ENCODE measurements at regions not wholly inside any gene's neighbourhood (a gene's known extent, or its start where the extent isn't known, plus 50 kb on each side); places are given as distances from the start of the nearest gene placed in this dataset.

DNA sequence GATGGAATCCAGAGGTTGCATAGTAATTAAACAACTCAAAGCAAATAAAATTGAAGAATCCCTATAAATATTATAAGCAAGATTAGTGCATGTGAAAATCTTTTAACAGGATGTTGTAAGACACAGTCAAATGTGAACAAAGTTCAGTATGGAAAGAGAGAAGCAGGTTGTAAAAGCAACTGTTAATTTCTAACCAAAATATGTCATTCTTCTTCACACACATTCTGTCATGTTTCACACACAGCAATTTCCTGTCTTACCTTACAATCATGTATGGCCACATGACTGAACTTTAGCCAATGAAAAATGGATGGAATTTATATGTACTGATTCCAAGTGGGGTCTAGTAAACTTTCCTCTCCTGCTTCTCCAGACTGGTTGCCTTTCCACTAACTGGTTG lies 527.7 kb upstream of the TMPRSS15 start:
- no peak for DNase-seq (ENCODE audit: low spot score in 2 of 2)
- no peak for TF ChIP-seq POLR2A (IDR thresholded peaks at IDR 0.05)
- TF ChIP-seq, protein P1, sequence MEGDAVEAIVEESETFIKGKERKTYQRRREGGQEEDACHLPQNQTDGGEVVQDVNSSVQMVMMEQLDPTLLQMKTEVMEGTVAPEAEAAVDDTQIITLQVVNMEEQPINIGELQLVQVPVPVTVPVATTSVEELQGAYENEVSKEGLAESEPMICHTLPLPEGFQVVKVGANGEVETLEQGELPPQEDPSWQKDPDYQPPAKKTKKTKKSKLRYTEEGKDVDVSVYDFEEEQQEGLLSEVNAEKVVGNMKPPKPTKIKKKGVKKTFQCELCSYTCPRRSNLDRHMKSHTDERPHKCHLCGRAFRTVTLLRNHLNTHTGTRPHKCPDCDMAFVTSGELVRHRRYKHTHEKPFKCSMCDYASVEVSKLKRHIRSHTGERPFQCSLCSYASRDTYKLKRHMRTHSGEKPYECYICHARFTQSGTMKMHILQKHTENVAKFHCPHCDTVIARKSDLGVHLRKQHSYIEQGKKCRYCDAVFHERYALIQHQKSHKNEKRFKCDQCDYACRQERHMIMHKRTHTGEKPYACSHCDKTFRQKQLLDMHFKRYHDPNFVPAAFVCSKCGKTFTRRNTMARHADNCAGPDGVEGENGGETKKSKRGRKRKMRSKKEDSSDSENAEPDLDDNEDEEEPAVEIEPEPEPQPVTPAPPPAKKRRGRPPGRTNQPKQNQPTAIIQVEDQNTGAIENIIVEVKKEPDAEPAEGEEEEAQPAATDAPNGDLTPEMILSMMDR (IDR thresholded peaks at IDR 0.05): no peak
- H3K4me3 ChIP-seq: no peak overlapping the region
- no peaks in the 10 kb centered on the region for H3K36me3 ChIP-seq
- H3K4me1 ChIP-seq: no peaks in the 10 kb centered on the region
- H3K27ac ChIP-seq: no peak overlapping the region
- H3K9me3 ChIP-seq: no peaks in the 10 kb centered on the region
- H3K27me3 ChIP-seq: no peaks in the 10 kb centered on the region

DNA sequence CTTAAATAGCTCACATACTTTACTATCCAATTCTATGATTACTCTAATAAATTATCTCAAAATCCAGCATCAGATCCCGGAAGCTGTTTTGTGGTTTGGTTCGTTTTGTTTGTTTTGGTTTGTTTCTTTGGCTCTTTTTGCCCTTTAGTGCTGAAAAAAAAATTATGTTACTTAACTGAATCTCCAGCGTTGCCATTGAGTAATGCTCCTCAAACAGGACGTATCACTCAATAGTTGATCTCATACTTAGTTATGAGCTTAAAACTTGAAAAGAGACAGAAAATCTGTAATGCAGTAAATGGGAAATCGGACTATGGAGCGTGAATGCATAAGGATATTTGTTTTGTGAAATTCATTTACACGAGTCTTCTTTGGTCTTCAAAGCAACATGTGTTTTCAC lies 533.8 kb upstream of the TMPRSS15 start:
- Histone ChIP-seq H3K4me1 (no peaks in the 10 kb centered on the region), H3K9me3 (no peaks in the 10 kb centered on the region), H3K36me3 (no peaks in the 10 kb centered on the region), H3K4me3 (no peak overlapping the region), H3K27me3 (no peaks in the 10 kb centered on the region), H3K27ac (no peak overlapping the region)
- TF ChIP-seq POLR2AphosphoS5 (IDR thresholded peaks at IDR 0.05) (no peak), POLR2A (IDR thresholded peaks at IDR 0.05) (no peak), EP300 (IDR thresholded peaks at IDR 0.05) (no peak)
- TF ChIP-seq, protein P1 (IDR thresholded peaks at IDR 0.05): no peak
- no peak for DNase-seq (ENCODE audit: low spot score in 2 of 2)
- WGBS: 59% methylated on average over 7 of the region's 7 CpGs

- Histone ChIP-seq H3K9me3 (no peaks in the 10 kb centered on the region), H3K27me3 (no peaks in the 10 kb centered on the region), H3K27ac (no peak overlapping the region), H3K4me1 (no peaks in the 10 kb centered on the region), H3K36me3 (no peaks in the 10 kb centered on the region), H3K4me3 (no peak overlapping the region)
- TF ChIP-seq, protein P1 (IDR thresholded peaks at IDR 0.05): no peak
- TF ChIP-seq POLR2A (IDR thresholded peaks at IDR 0.05): no peak
- no peak for TF ChIP-seq POLR2AphosphoS5 (IDR thresholded peaks at IDR 0.05)
- TF ChIP-seq EP300 (IDR thresholded peaks at IDR 0.05): no peak
- no peak for DNase-seq (ENCODE audit: low spot score in 2 of 2)
- 81% methylated on average over 4 of the region's 4 CpGs for WGBS
Measured at GRCh38 chr21:18940791-18941190, 537.2 kb upstream of the TMPRSS15 start.

DNA sequence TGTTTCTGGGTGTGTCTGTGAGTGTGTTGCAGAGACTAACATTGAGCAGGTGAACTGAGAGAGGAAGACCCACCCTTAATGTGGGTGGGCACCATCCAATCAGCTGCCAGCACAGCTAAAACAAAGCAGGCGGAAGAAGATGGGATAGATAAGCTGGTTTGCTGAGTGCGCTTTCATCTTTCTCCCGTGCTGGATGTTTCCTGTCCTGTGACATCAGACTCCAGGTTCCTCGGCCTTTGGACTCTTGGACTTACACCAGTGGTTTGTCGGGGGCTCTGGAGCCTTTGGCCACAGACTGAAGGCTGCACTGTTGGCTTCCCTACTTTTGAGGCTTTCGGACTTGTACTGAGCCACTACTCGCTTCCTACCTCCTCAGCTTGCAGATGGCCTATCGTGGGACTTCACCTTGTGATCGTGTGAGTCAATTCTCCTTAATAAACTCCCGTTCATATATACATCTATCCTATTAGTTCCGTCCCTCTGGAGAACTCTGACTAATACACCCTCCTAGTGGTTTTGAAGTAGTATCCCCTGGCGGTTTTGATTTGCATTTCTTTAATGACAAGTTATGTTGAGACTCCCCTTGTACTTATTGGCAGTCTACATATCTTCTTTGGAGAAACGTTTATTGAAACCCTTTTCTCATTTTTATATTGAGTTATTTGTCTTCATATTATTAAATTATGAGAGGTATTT lies 546.6 kb upstream of the TMPRSS15 start:
- H3K36me3 ChIP-seq: no peaks in the 10 kb centered on the region
- TF ChIP-seq, protein P1 (IDR thresholded peaks at IDR 0.05): no peak
- TF ChIP-seq POLR2A (IDR thresholded peaks at IDR 0.05) (no peak), POLR2AphosphoS5 (IDR thresholded peaks at IDR 0.05) (no peak), EP300 (IDR thresholded peaks at IDR 0.05) (no peak)
- DNase-seq (ENCODE audit: low spot score in 2 of 2): no peak
- H3K27me3 ChIP-seq: no peaks in the 10 kb centered on the region
- H3K9me3 ChIP-seq: no peaks in the 10 kb centered on the region
- no peaks in the 10 kb centered on the region for H3K4me1 ChIP-seq
- WGBS: 84% methylated on average over 13 of the region's 13 CpGs
- no peak overlapping the region for H3K27ac ChIP-seq
- no peak overlapping the region for H3K4me3 ChIP-seq

DNA sequence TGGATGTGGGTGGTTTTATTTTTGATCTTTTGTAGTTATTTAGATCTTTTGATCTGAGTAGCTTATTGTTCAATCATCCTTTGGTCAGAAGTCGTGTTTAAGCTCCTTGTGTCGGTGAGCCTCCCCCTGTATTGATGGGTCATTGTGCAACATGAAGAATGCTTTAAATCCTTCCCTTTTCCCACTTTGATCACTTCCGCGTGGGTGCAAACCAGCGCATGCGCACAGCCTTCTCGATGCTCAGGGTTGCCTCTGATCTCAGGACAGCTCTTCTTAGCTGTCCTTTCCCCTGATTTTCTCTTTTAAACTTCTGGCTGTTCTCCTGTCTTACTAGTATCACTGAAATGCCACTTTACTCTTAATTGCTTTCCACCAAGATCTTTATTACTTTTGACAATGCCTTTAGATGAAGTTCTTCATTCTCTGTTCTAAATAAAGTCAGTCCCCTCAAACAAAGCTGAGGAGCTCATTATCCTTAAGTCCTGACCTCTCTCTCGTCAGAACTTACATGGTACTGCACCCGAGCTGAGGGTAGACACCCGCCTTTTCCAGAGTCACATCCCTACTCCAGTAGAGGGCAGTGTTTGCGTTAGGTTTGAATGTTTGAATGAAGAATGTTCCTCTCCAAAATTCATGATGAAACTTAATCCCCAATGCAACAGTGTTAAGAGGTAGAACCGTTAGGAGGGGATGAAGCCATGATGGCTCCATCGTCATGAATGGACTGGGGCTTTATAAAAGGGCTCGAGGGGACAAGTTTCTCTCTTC lies 547.9 kb upstream of the TMPRSS15 start:
- WGBS: 67% methylated on average over 14 of the region's 14 CpGs
- no peak for DNase-seq (ENCODE audit: low spot score in 2 of 2)
- no peaks in the 10 kb centered on the region for H3K27me3 ChIP-seq
- no peaks in the 10 kb centered on the region for H3K4me1 ChIP-seq
- H3K36me3 ChIP-seq: no peaks in the 10 kb centered on the region
- no peak for TF ChIP-seq POLR2AphosphoS5 (IDR thresholded peaks at IDR 0.05)
- TF ChIP-seq, protein P1 (IDR thresholded peaks at IDR 0.05): no peak
- H3K4me3 ChIP-seq: no peak overlapping the region
- H3K9me3 ChIP-seq: no peaks in the 10 kb centered on the region
- H3K27ac ChIP-seq: no peak overlapping the region
